H1 (cell line): ENCODE measurements at regions not wholly inside any gene's neighbourhood (a gene's known extent, or its start where the extent isn't known, plus 50 kb on each side); places are given as distances from the start of the nearest gene placed in this dataset.

ENCODE experiments used
- CHD1 ChIP-seq: IDR thresholded peaks from 2 replicates; pipeline ENCODE4 v1.6.1; 2012; ENCODE audit warnings: low read depth, low read length, improper control_type of control experiment
- CTCF ChIP-seq, 3 experiments: IDR thresholded peaks; 1 replicate in 2 of 3; 2 replicates in 1 of 3; pipeline versions ENCODE4 v1.5.1 to v1.6.1; 2011; ENCODE audit warnings: low read length in 3 of 3, mild to moderate bottlenecking in 3 of 3, inconsistent platforms in 2 of 3, low read depth in 1 of 3, moderate library complexity in 1 of 3; ENCODE audit not compliant: insufficient read depth in 1 of 3; ENCODE audit errors: control extremely low read depth in 1 of 3
- RFX5 ChIP-seq: IDR thresholded peaks from 2 replicates; pipeline ENCODE4 v1.6.1; 2011; ENCODE audit warnings: low read depth, low read length, improper control_type of control experiment, borderline replicate concordance
- RNF2 ChIP-seq: fragments of 200-900, 300-1000 bp; sonication (generic); IDR thresholded peaks from 2 replicates; pipeline ENCODE4 v1.7.1; 2016; ENCODE audit warnings: borderline replicate concordance, low read depth, mild to moderate bottlenecking, antibody characterized with exemption, low read length; ENCODE audit not compliant: poor library complexity, severe bottlenecking; ENCODE audit errors: missing control alignments
- TCF12 ChIP-seq: IDR thresholded peaks from 2 replicates; pipeline ENCODE4 v1.6.1; 2011; ENCODE audit warnings: low read depth, mild to moderate bottlenecking, low read length

- TF ChIP-seq RFX5 (no peak), TCF12 (no peak), RNF2 (no peak), CTCF (IDR thresholded peaks at IDR 0.05; ENCODE audit: control extremely low read depth in 1 of 3, insufficient read depth in 1 of 3, low read depth in 1 of 3, low read length in 3 of 3) (no peak), CHD1 (no peak)
These were observed 456.8 kb upstream of the KLF6 start (continued) for GRCh38 chr10:4241724-4242345.
